DMS153 treated with DMSO at 0.1 percent for 48 hours (cell line): ENCODE measurements at regions not wholly inside any gene's neighbourhood (a gene's known extent, or its start where the extent isn't known, plus 50 kb on each side); places are given as distances from the start of the nearest gene placed in this dataset.
A peak's percentile ranks its signal among the peaks of the same experiment; 100 is the strongest.

Experiments
- DNase-seq: peaks from one replicate; lab custom pipeline; 2025; ENCODE audit not compliant: unreplicated experiment; lab: John Stamatoyannopoulos, UW

GRCh38 chr20:22374678-22375590 is 209.4 kb downstream of the FOXA2 start:
- peak; percentile 36 for DNase-seq

DNA sequence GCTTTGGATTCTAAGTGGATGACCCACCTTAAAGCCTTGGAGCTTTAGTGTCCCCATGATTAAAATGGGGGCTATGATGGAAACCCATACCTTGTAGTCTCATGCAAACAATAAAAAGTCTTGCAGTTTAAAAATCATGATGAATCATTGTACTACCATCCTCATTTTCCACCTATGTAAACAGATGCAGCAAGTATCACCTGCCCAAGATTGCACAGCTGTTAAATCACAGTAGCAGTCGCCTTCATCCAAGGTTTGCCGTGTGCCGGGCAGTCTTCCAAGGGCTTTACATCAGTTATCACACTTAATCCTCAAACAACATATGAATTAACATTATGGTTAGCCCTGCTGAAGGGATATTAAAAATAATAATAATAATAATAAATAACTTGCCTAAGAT is 210.3 kb downstream of the FOXA2 start:
- no peak for DNase-seq

DNA sequence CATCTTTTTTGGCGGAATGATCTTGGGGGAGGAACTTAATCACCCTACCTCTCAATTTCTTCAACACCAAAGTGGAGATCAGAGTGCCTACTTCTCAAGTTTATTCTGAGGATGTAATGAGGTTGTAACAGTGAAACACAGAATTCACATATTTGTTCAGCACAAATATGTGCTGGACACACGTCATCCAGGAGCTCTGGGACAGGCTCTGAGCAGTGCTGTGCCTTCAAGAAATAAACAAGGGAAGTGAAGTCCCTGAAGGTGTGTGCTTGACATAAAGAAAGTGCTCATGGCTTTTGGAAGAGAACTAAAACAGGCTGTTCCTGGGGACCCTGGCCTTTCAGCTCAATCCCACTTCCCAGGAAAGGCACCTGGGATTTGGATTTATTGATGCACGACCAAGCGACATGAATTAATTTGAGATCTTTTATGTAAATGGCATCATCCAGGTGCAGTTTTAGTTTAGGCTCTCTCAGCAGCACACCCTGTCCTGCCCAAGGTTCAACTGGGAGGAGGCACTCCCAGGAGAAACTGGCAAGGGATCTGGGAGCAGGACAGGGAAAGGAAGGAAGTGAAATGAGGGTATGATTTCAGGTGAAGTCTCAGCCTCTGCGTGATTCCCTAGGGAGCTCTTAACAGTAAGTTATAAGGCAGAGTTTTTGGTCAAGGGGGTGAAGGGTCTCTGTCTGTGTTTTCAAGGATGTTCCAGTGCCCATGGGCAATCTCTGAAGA is 211.0 kb downstream of the FOXA2 start:
- DNase-seq: no peak

GRCh38 chr20:22371843-22372242 is 212.5 kb downstream of the FOXA2 start:
- peak; percentile 72 for DNase-seq

- DNase-seq: no peak
Measured at GRCh38 chr20:22370137-22370536, 214.2 kb downstream of the FOXA2 start.

DNA sequence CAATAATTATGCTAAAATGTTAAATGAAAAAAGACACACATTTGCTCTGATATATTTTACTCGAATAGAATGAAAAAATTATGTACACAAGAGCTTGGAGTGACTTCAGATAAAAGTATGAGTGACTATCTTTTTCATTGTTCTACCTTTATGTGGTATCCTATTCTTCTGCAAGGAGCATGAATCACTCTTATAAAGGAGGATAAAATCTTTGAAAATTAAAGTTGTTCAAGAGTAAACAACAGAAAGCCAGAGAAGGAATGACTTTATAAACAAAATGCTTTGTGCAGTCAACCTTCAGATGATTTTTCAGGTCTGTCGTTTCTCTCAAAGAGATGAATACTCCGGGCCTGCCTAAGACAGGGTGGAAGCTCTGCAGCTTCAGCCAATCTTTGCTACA is 215.3 kb downstream of the FOXA2 start:
- DNase-seq: no peak

DNA sequence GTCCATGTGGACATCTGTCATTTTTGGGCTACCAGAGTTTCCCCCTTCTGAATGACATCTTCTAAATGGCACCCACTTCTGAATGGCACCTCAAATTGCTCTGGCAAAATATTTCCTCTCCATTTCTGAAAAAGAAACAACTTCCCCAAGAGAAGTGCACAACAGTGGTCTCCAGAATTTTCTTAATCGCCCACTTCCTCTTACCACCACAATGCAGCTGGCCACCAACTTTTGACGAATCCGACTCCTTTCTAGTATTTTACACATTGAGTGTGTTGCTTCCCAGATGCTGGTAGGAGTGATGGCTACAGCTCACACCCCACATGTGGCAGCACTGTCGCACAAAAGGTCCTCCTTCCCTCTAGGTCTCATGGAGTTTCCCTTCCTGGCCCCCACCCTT is 216.1 kb downstream of the FOXA2 start:
- no peak for DNase-seq

- no peak for DNase-seq
Measured at GRCh38 chr20:22366631-22367030, 217.7 kb downstream of the FOXA2 start.

DNA sequence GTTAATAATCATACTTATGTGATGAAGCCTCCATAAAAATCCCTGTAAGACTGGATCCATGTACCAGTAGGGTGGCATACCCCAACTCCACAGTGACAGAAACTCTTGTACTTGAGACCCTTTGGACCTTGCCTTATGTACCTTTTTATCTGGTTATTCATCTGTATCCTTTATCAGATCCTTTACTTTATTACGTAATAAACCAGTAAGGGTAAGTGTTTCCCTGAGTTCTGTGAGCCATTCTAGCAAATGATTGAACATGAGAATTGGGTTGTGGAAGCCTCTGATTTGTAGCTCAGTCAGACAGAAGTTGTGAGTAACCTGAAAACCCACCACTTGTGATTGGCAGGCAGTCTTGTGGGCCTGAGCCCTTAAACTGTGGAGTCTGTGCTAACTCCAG is 229.7 kb downstream of the FOXA2 start:
- DNase-seq: no peak

GRCh38 chr20:22353586-22353985 is 230.8 kb downstream of the FOXA2 start:
- DNase-seq: no peak

DNA sequence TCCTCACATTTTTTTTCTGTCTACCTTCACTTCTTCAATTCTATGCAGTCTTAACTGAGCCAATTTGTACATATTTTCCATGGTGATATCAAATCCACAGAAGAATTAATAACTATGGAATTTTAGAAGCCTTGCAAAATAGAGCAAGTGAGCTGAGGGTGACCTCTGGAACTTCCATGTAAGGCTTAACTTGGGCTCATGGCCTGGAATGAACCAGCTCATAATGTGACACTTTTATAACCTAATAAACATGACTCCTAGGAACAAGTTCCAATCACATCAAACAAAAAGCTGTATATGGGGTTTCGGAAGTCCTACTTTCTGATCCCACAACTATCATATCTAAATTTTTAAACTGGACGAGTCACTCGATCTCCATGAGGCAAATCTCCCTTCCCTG is 232.4 kb downstream of the FOXA2 start:
- DNase-seq: no peak

DNA sequence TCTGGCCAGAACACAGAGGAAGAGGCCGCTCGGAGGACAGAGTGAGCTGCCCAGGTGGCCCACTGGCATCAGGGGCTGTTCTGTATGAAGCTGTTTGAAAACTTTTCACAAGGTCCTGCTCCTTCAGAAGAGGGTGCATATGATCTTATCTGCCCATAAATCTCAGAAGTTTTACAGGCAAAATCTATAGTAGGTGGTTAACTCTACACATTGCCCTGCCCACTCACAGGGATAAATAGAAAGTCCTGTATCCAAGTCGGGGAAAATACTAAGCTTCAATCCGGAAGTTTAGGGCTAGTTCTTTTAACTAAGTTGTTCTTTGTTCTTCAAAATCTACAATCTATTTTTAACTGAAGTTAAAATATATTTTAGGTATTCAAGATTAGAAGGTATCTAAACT is 233.7 kb downstream of the FOXA2 start:
- no peak for DNase-seq

- DNase-seq: no peak
Measured at GRCh38 chr20:22348010-22348409, 236.4 kb downstream of the FOXA2 start.

DNA sequence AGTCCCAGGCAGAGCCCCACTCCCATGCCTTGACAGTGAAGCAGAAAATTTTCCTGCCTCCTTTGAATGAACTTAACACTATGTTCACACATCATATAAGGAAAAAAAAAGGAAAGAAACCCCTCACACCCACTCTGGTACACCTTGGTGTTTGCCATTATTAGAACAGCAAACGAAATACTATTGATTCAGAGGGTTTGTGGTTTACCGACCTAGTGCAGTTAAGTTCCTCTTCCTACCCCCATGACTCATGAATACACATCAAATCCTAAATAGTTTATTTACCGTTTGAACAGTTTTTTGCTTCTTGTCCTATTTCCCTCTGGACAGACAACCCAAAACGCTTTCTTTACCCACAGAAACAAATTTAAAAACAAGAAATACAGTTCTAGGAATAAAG is 237.7 kb downstream of the FOXA2 start:
- no peak for DNase-seq

GRCh38 chr20:22343612-22344011 is 240.8 kb downstream of the FOXA2 start:
- no peak for DNase-seq

GRCh38 chr20:22342410-22342809 is 242.0 kb downstream of the FOXA2 start:
- no peak for DNase-seq

- no peak for DNase-seq
Measured at GRCh38 chr20:22341508-22341907, 242.9 kb downstream of the FOXA2 start.

- no peak for DNase-seq
Measured at GRCh38 chr20:22339946-22340345, 244.4 kb downstream of the FOXA2 start.

DNA sequence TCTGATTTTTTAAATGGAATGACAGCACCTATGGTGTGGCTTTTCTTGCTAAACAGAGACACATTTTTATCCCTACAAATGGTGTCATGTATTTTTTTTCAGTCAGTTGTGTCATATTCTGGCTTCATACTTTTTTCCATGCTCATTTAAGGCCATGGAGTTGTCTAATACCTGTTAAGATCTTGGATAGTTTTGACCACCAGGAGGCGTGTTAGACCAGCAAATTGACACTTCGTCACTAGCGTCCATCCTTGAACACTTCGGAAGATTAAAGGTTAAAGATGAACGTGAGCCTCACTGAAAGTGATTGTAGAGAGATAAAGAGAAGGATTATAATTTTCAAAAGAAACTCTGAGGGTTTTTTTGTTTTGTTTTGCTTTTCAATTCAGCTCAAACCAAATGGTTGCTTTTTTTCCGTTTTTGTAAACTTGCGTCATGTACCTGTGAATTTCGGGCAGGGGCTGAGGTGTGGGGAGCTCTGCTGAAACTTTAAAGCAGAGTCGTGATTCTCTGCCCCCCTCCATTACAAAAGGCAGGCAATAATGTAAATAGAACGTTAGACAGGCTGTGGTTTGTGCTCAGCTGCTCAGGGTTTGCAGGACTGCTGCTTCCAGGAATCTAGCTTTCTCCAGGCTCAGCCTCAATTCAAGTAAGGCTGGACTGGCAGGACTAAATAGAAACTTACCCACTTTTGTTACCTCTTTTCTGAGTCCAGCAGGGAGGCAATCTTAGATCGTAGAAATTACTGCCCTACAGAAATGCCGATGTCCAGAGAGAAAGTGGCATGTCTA is 245.1 kb downstream of the FOXA2 start:
- DNase-seq: peak; percentile 79

DNA sequence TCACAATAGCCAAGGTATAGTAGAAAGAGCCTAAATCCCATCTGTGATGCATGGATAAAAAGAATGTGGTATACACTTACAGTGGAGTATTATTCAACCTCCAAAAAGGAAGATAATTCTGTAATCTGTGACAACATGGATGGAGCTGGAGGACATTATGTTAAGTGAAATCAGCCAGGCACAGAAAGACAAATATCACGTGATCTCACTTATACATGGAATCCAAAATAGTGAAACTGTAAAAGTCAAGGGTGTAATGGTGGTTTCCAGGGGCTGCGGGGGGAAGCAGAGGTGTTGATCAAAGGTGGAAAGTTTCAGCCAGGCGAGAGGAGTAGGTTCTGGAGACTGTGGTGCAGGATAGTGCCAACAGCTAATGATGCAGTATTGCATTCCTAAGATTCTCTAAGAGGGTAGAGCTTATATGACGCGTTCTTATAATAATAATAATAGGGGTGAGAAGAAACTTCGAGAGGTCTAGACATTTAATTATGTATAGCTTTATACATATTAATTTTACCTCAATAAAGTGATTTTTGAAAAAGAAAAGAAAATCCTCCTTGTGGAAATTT is 246.1 kb downstream of the FOXA2 start:
- no peak for DNase-seq

DNA sequence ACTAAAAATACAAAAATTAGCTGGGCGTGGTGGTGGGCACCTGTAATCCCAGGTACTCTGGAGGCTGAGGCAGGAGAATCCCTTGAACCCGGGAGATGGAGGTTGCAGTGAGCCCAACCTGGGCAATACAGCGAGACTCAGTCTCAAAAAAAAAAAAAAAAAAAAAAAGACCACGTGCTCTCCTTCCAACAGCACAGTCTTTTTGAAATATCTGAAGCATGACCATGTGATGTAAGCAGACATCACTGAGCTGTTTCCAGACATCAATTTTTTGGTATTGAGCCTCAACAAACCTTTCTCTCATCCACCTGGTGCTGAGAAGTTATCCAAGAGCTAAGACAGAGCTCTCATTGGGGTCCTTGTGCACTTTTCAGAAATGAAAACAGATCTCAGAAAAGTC is 249.2 kb downstream of the FOXA2 start:
- DNase-seq: no peak
